K562 (cell line): ENCODE measurements at regions not wholly inside any gene's neighbourhood (a gene's known extent, or its start where the extent isn't known, plus 50 kb on each side); places are given as distances from the start of the nearest gene placed in this dataset.

Experiments
- AFF4 ChIP-seq: sonication (generic); formaldehyde crosslinking; IDR thresholded peaks from 2 replicates; pipeline ENCODE4 v1.8.0; 2023; ENCODE audit warnings: mild to moderate bottlenecking, missing genetic modification reagents
- BCLAF1 ChIP-seq, 2 experiments: fragments of 450-650 bp in 1 of 2; IDR thresholded peaks; 2 replicates each; pipeline ENCODE4 v1.6.1; 2011 to 2017; ENCODE audit warnings: low read depth in 2 of 2, antibody characterized with exemption in 1 of 2, borderline replicate concordance in 1 of 2, low read length in 1 of 2, mild to moderate bottlenecking in 1 of 2, mixed read lengths in 1 of 2; ENCODE audit not compliant: control insufficient read depth in 1 of 2
- CBX8 ChIP-seq: fragments of 200-600 bp; sonication (generic); IDR thresholded peaks from 2 replicates; pipeline ENCODE4 v1.6.1; 2012; ENCODE audit warnings: borderline replicate concordance, mixed run types, low read depth, mild to moderate bottlenecking, moderate library complexity, mixed read lengths, low read length, control low read depth, inconsistent platforms; ENCODE audit not compliant: poor library complexity, severe bottlenecking; ENCODE audit errors: extremely low read depth
- LEF1 ChIP-seq: fragments of 450-650 bp; IDR thresholded peaks from 2 replicates; pipeline ENCODE4 v1.6.1; 2016; ENCODE audit warnings: mild to moderate bottlenecking
- ZMIZ1 ChIP-seq, 2 experiments: fragments of 150-350 bp in 1 of 2; IDR thresholded peaks; 2 replicates each; pipeline ENCODE4 v1.6.1; 2012 to 2016; ENCODE audit warnings: low read depth in 2 of 2, low read length in 2 of 2, mild to moderate bottlenecking in 1 of 2, moderate library complexity in 1 of 2
- ZNF280B ChIP-seq: fragments of 250-450 bp; sonication (Bioruptor Pico); IDR thresholded peaks from 2 replicates; pipeline ENCODE4 v1.5.1; 2021; ENCODE audit warnings: mild to moderate bottlenecking
- ZNF408 ChIP-seq: fragments of 250-450 bp; sonication (Bioruptor Pico); IDR thresholded peaks from 2 replicates; pipeline ENCODE4 v1.4.0; 2020; ENCODE audit warnings: low read depth, mild to moderate bottlenecking, moderate library complexity
- ZNF740 ChIP-seq, 3 experiments: fragments of 200-800 bp in 1 of 3; sonication (Bioruptor generic) in 1 of 3; sonication (generic) in 1 of 3; formaldehyde crosslinking in 1 of 3; IDR thresholded peaks; 2 replicates each; pipeline versions ENCODE4 v1.6.1 to v1.8.0; 2016 to 2022; ENCODE audit warnings: mild to moderate bottlenecking in 2 of 3, missing compliant biosample characterization in 2 of 3, missing genetic modification characterization in 2 of 3, missing genetic modification reagents in 1 of 3

GRCh38 chr4:123817025-123817688, 420.6 kb downstream of the SPRY1 start (continued):
- TF ChIP-seq ZMIZ1 (IDR thresholded peaks at IDR 0.05; ENCODE audit: low read depth in 2 of 2, low read length in 2 of 2): no peak
- TF ChIP-seq ZNF280B (CRISPR knock-in tag): no peak
- no peak for TF ChIP-seq LEF1
- TF ChIP-seq AFF4 (CRISPR knock-in tag): no peak
- no peak for TF ChIP-seq BCLAF1 (IDR thresholded peaks at IDR 0.05; ENCODE audit: borderline replicate concordance in 1 of 2, control insufficient read depth in 1 of 2, low read depth in 2 of 2, low read length in 1 of 2)
- no peak for TF ChIP-seq ZNF740 (CRISPR knock-in tag; IDR thresholded peaks at IDR 0.05)
- TF ChIP-seq ZNF740 (tag; IDR thresholded peaks at IDR 0.05): no peak
- no peak for TF ChIP-seq CBX8
- TF ChIP-seq ZNF408 (CRISPR knock-in tag): no peak
